HCT116 (cell line): ENCODE measurements at regions not wholly inside any gene's neighbourhood (a gene's known extent, or its start where the extent isn't known, plus 50 kb on each side); places are given as distances from the start of the nearest gene placed in this dataset.

Experiments
- CTCF ChIP-seq, 3 experiments: fragments of 200-600 bp in 1 of 3; sonication (generic) in 1 of 3; IDR thresholded peaks in 2 of 3; conservative IDR thresholded peaks in 1 of 3; 2 replicates each; pipeline ENCODE4 v1.5.1; 2012 to 2017; ENCODE audit warnings: low read depth in 2 of 3, low read length in 2 of 3, antibody characterized with exemption in 1 of 3, borderline replicate concordance in 1 of 3, control low read depth in 1 of 3, mild to moderate bottlenecking in 1 of 3, mixed read lengths in 1 of 3, mixed run types in 1 of 3, moderate library complexity in 1 of 3; ENCODE audit not compliant: insufficient read depth in 1 of 3
- POLR2A ChIP-seq: IDR thresholded peaks from 2 replicates; pipeline ENCODE4 v1.7.0; 2011; ENCODE audit warnings: borderline replicate concordance; ENCODE audit not compliant: insufficient read depth, insufficient read length; ENCODE audit errors: extremely low read depth
- SP1 ChIP-seq: IDR thresholded peaks from 2 replicates; pipeline ENCODE4 v1.6.1; 2012; ENCODE audit warnings: low read depth

DNA sequence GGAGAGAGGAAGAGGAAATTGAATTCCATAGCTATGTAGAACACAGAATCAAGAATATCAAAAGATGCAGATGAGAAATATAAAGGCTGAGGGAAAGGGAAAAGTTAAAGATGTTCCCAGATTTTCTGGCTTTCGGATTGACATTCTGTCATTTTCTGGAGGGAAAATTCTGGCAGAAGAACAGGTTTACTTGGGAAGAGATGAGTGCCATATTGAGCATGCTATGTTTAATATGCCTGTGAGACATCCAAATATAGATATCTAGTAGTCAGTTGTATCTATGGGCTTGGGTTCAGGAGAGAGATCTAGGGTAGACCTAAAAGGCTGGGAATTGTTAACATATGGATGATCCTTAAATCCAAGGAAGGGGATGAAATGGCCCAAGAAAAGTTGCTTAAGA is 181.9 kb upstream of the ARG1 start:
- no peak for TF ChIP-seq POLR2A
- TF ChIP-seq CTCF (IDR thresholded peaks at IDR 0.05 in 2 of 3, conservative IDR thresholded peaks at IDR 0.05 in 1 of 3; ENCODE audit: borderline replicate concordance in 1 of 3, insufficient read depth in 1 of 3, low read depth in 2 of 3, low read length in 2 of 3): no peak
- no peak for TF ChIP-seq SP1
